HepG2 (cell line): ENCODE measurements at regions not wholly inside any gene's neighbourhood (a gene's known extent, or its start where the extent isn't known, plus 50 kb on each side); places are given as distances from the start of the nearest gene placed in this dataset.

Experiments
- CTCF ChIP-seq: sonication (generic); formaldehyde crosslinking; IDR thresholded peaks from 2 replicates; pipeline ENCODE4 v1.5.0; 2020; ENCODE audit warnings: mild to moderate bottlenecking, missing genetic modification reagents, moderate library complexity
- EP300 ChIP-seq, 3 experiments: sonication (generic) in 1 of 3; formaldehyde crosslinking in 1 of 3; IDR thresholded peaks; 2 replicates each; pipeline versions ENCODE4 v1.5.1 to v1.6.1; 2011 to 2020; ENCODE audit warnings: low read depth in 2 of 3, low read length in 2 of 3, borderline replicate concordance in 1 of 3, improper control_type of control experiment in 1 of 3, mild to moderate bottlenecking in 1 of 3, missing genetic modification reagents in 1 of 3, moderate library complexity in 1 of 3
- EZH2 ChIP-seq: conservative IDR thresholded peaks from 2 replicates; pipeline ENCODE4 v1.6.1; 2012; ENCODE audit warnings: mild to moderate bottlenecking, low read depth, low read length, moderate library complexity
- GTF3A ChIP-seq: sonication (generic); formaldehyde crosslinking; conservative IDR thresholded peaks from 2 replicates; pipeline ENCODE4 v1.4.0; 2020; ENCODE audit warnings: mild to moderate bottlenecking, missing genetic modification reagents
- ZFP37 ChIP-seq: sonication (generic); formaldehyde crosslinking; IDR thresholded peaks from 2 replicates; pipeline ENCODE4 v1.4.0; 2020; ENCODE audit warnings: missing genetic modification reagents, borderline replicate concordance
- ZNF292 ChIP-seq: sonication (generic); formaldehyde crosslinking; IDR thresholded peaks from 2 replicates; pipeline ENCODE4 v1.8.1; 2022; ENCODE audit warnings: mild to moderate bottlenecking, low read depth, missing genetic modification reagents, borderline replicate concordance
- ZZZ3 ChIP-seq: sonication (generic); formaldehyde crosslinking; IDR thresholded peaks from 2 replicates; pipeline ENCODE4 v1.4.0; 2020; ENCODE audit warnings: missing genetic modification reagents, mild to moderate bottlenecking, borderline replicate concordance

DNA sequence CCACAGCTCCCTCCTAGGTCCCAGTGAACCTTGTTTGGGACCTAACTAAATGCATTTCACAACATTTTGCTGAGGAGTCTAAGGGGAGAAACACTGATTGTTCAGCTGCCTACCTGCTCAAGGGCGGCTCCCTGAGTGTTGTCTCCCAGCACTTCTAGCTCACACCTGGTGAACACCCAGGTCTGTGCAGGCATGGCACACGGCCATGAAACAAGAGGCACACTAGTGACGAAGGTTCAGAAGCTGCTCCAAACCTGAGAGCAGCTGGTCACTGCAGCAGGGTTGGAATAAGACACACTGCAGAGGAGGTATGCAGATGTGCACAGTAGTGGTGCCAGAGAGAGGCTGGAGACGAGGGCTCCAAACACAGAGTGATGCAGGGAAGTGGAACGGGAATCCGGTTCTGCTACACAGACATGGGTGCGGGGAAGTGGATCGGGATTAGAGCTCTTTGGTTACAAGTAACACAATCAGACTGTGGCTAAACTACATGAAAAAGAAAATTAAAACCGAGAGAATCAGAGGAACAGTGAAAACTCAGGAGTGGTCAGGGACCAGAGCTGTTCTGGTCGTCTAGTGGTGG, 486.1 kb upstream of the CDH4 start:
- TF ChIP-seq GTF3A (CRISPR knock-in tag) = no peak
- no peak for TF ChIP-seq CTCF (CRISPR knock-in tag)
- TF ChIP-seq EP300 (IDR thresholded peaks at IDR 0.05; ENCODE audit: low read depth in 2 of 2, low read length in 2 of 2) = no peak
- TF ChIP-seq EP300 (CRISPR knock-in tag; IDR thresholded peaks at IDR 0.05; ENCODE audit: borderline replicate concordance) = no peak
- no peak for TF ChIP-seq ZNF292 (CRISPR knock-in tag)
- no peak for TF ChIP-seq ZFP37 (CRISPR knock-in tag)
- no peak for TF ChIP-seq EZH2
- TF ChIP-seq ZZZ3 (CRISPR knock-in tag) = no peak
